Activated CD8-positive, alpha-beta memory T cell treated with anti-CD3 and anti-CD28 coated beads for 24 hours (primary cell): ENCODE measurements at regions not wholly inside any gene's neighbourhood (a gene's known extent, or its start where the extent isn't known, plus 50 kb on each side); places are given as distances from the start of the nearest gene placed in this dataset.

Source experiments
- DNase-seq: peaks from one replicate; pipeline ENCODE4 v3.0.0-alpha.2; 2020

DNA sequence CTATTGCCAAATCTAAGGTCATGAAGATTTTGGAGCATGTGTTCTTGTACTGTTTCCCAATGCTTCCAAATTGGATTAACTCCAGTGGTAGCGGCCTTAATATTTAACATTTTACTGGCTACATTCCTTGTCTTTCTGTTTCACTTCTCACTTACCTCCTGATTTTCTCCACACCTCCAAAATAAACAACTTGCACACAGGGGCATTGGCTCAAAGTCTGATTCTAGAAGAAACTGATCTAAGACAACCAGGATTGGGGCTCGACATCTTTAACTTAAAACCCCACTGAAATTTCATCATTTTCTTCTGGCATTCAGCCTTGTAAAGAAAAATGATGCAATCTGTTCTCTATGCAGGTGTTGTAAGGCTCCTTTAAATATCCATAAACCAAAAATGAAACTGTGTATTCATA is 557.9 kb upstream of the ID4 start:
- DNase-seq = no peak

GRCh38 chr6:19287928-19288327 is 549.2 kb upstream of the ID4 start:
- DNase-seq = no peak

DNA sequence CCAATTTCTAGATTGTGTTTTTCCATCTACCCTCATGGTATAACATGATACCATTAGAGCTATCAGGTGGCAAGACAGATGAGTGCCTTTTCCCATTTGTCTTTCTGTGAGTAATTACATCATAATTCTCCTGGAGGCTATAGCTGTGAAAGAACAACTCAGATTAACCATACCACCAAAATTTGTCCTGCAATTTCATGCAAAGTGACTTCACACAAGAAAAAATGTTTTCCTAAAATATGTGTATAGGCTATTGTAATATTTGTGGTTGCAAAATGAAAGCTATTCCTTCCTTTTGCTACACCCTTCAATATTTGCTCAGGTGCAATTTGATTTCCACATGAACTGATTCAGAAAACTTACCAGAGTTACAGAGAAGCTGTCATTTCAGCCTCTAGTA is 547.7 kb upstream of the ID4 start:
- DNase-seq = no peak

DNA sequence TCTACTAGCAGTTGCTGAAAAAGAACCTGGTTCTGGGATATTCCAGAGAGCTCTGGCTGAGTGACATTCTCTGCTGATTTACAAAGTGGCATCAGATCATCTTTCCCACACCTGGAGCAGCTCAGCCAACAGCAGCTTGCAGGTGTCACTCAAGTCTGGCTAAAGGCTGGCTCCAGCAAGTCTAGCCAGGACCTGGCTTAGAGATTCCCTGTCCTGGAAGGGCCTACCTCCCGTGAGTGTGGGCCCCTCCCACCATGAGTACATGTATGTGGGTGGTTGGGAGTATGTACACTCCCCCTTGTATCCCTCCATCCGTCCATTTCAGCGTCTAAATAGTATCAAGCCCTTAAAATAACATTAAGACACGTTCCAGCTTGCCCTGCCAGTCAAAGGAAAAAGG is 539.3 kb upstream of the ID4 start:
- DNase-seq = no peak

DNA sequence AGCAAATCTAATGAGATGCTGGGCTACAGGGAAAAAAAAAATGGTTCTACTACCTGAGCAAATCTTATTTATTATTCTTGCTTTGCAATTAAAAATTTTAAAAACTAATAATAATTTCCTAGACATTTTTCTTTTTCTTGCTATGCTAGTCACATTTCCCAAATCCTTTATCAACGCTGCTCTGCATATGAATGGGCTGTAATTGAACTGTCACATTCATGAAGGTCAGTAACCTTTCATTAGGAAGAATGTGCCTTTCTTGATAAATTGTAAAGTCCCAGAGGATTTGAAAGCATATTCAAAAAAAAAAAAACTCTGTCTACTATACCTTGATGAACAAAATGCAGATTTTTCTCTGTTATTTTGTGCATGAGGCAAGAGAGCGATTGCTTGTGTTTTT is 538.7 kb upstream of the ID4 start:
- DNase-seq = no peak

GRCh38 chr6:19299129-19299528 is 538.0 kb upstream of the ID4 start:
- DNase-seq = no peak

DNA sequence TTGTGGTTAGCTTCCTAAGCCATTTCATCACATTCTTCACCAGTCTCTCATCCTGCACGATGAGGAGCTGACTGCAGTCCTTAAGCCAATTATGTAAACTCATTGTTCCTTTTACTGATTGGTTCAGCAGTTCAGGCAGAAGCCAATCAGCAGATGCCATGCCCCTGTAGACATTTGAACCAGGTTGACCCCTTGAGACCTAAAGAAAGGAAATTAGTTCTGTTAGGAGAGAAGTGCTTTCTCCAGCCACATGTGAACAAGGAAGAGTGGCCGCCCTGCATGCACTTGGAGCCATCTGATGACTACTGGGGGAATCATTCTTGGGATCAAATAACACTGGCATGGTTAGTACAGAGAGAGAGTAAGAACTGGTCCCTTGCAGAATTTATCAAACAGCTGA is 535.2 kb upstream of the ID4 start:
- DNase-seq = no peak

DNA sequence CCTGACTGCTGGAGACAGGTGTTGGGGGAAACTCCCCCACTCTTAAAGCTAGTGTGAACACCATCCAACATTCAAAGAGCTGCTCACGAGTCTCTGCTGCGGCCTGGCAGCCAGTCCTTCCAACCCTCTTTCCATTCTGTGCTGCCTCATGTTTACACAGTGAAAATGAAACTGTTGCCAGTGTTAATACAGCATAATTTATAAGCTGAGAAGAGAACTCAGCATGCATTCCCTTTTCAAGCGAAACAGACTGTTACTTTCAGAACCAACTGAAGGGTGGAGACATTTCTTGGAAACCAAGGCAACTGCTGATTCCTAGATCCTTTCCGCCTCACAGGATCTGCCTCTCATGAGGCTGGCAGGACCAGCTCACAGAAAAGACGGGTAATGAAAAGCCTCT is 533.8 kb upstream of the ID4 start:
- DNase-seq = no peak

- no peak for DNase-seq
These were observed 527.5 kb upstream of the ID4 start for GRCh38 chr6:19309661-19310060.

DNA sequence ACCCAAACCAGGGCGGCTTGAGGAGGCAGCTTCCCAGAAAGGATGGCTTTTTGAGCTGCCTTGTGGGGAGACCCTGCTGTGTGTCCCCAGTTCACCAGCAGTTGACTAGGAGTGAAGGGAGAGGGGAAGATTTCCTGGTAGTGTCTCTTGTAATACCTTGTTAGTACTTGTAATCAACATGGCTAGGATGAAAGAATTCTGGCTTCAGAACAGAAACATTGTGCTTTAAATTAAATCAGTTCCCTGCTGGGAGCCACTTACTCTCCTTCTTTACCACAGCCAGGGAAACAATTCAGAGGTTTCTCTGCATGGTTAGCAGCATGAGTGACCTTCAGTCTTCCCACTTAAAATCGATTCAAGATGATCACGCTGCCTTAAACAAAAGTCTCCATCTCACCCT is 525.4 kb upstream of the ID4 start:
- no peak for DNase-seq

GRCh38 chr6:19312241-19312978 is 524.8 kb upstream of the ID4 start:
- DNase-seq = no peak

GRCh38 chr6:19317431-19317986 is 519.7 kb upstream of the ID4 start:
- no peak for DNase-seq

GRCh38 chr6:19319005-19319404 is 518.2 kb upstream of the ID4 start:
- DNase-seq = no peak

GRCh38 chr6:19320111-19320581 is 517.0 kb upstream of the ID4 start:
- DNase-seq = no peak

DNA sequence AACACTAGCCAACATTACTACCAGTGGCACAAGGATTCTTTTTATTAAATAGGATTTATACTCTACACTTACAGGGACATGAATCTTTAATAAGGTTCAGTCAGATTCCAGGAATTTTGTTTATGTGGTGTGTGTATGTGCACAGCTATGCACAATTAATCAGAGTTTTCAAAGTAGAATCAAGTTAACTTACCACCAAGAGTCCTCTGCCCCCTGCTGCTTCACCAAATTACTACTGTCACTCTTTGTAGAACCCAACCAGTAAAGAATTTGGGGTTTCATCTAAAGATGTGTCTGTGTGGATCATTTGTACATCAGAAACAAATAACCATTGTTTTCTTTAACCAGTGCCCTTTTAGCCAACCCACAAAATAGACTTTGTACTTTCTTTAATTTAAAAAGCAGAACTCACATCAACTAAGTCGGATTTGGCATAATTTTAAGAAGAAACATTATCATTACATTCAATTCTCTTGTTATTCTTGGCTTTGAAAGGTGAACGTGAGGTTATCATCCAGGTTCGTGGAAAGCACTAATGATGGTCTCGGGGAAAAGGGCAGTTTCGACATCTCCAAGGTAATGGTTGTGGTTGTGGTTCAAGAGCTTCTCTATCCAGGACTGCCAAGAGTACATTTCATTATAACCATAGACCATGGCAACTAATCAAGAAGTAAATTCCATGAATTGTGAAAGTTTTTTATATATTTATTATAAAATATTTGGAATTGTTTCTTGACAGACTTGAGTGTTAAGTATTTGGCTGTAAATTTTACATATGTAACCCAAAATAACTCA is 514.3 kb upstream of the ID4 start:
- no peak for DNase-seq

DNA sequence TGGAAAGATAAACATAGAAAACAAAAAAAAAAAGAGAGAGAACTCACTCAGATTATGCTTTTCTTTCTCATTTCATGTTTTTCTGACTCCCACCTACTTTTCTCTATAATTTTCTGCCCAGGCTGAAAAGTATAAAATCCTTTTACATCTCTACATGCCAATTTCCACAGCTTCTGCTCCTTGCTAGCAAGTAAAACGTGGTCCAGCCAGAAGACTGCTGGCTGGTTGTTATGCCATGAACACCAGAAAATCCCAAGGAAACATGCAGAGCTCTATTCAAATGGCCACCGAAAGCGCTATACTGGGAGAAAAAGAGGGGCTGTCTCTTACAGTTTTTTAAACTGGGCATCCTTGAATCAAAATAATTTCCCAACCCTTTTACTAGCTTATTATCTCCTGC is 512.8 kb upstream of the ID4 start:
- no peak for DNase-seq

- DNase-seq = no peak
These were observed 511.8 kb upstream of the ID4 start for GRCh38 chr6:19325335-19325789.

DNA sequence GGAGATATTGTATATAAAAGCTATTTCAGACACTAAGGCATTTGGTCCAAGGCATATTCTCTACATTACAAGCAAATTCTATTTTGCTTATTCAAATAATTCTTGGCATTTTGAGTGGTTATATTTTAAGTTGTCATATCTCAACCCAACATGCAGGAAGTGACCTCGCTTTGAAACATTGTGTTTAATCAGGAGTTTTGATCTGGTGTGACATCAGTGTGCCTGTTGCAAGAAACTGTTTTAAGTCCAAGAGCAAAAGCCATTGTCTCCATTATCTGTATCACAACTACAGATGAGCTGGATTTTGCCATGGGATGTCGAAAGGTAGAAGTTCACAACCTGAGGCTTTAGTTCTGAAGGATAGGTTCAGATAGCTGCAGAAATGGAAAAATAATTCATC is 509.9 kb upstream of the ID4 start:
- no peak for DNase-seq

GRCh38 chr6:19327661-19328060 is 509.5 kb upstream of the ID4 start:
- no peak for DNase-seq

- DNase-seq = no peak
These were observed 508.1 kb upstream of the ID4 start for GRCh38 chr6:19329078-19329477.

DNA sequence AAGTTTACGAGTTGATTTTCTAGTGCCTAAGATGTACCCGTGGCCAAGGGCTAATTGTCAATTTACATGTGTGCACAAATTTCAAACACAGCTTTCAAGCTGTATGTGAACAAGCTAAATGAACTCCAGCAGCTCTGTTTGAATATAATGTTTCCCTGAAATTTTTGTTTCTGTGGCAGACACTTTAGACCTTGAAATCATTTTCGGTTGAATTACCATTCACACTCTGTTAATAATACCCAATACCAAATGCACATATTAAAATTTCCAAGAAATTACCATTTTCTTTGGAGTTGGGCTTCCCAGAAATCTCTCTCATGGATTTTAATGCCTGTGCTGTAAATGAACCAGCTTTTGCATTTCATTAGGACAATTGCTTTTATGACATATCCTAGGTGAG is 506.1 kb upstream of the ID4 start:
- DNase-seq = no peak

DNA sequence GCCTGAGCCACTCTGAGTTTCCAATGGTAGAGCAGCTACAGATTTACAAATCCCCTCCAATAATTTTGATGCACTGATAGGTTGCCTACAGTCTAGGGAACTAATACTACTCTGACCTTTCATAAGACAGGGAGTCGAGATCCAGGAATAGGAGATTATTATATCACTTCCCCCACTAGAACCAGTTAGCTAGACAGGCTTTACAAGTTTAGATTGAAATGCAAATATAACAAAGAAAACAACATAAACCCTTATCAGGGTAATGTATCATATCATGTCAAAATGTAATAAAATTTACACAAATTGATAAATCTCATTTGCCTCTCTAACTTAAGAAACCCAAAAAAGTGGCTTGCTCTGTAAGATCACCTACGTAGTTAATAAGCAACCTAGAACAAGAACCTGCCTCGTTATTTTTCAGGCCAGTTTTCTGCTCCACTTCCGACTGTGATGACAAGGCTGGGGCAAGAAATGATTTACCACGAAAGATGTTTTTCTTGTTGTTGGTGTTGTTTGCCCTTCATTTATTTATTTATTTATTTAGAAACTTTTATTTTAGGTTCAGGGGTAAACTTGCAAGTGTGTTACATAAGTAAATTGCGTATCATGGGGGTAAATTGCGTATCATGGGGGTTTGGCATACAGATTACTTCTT is 504.2 kb upstream of the ID4 start:
- no peak for DNase-seq

- no peak for DNase-seq
These were observed 503.2 kb upstream of the ID4 start for GRCh38 chr6:19333936-19334335.

- no peak for DNase-seq
These were observed 500.6 kb upstream of the ID4 start for GRCh38 chr6:19336579-19336978.
